Aorta (tissue), 5 donors: ENCODE measurements at regions not wholly inside any gene's neighbourhood (a gene's known extent, or its start where the extent isn't known, plus 50 kb on each side); places are given as distances from the start of the nearest gene placed in this dataset.

ENCODE experiments used
- ATAC-seq: fragments of 200-7000 bp; cut with Tn5 transposase; one replicate; pipeline ENCODE4 v1.9.1; 2022; ENCODE audit warnings: moderate library complexity; ENCODE audit not compliant: low FRiP score
- DNase-seq, 2 donors: peaks; one replicate each; pipeline ENCODE4 v3.0.0-alpha.2; 2020
- H3K27ac ChIP-seq, 2 donors: one replicate each; pipeline ENCODE4 v1.5.1; 2013; ENCODE audit warnings: low read length in 2 of 2, mild to moderate bottlenecking in 2 of 2, moderate library complexity in 2 of 2, control low read depth in 1 of 2, inconsistent platforms in 1 of 2, low read depth in 1 of 2
- H3K27me3 ChIP-seq, 2 donors: one replicate each; pipeline ENCODE4 v1.6.1; 2013; ENCODE audit warnings: control low read depth in 1 of 2, low read length in 1 of 2, mild to moderate bottlenecking in 1 of 2, moderate library complexity in 1 of 2; ENCODE audit not compliant: insufficient read depth in 2 of 2, control insufficient read depth in 1 of 2
- H3K36me3 ChIP-seq, 2 donors: one replicate each; pipeline ENCODE4 v1.6.1; 2013; ENCODE audit warnings: control low read depth in 1 of 2, low read length in 1 of 2, mild to moderate bottlenecking in 1 of 2; ENCODE audit not compliant: insufficient read depth in 2 of 2, control insufficient read depth in 1 of 2
- H3K4me1 ChIP-seq, 2 donors: one replicate each; pipeline ENCODE4 v1.6.1; 2013; ENCODE audit warnings: low read length in 2 of 2, control low read depth in 1 of 2, mild to moderate bottlenecking in 1 of 2, moderate library complexity in 1 of 2; ENCODE audit not compliant: insufficient read depth in 2 of 2, control insufficient read depth in 1 of 2
- H3K4me3 ChIP-seq, 2 donors: one replicate each; pipeline ENCODE4 v1.5.1; 2013; ENCODE audit warnings: low read length in 2 of 2, control low read depth in 1 of 2, mild to moderate bottlenecking in 1 of 2
- H3K9me3 ChIP-seq: one replicate; pipeline ENCODE4 v1.6.1; 2013; ENCODE audit warnings: mild to moderate bottlenecking, low read length; ENCODE audit not compliant: control insufficient read depth
- WGBS, 2 donors: extraction: QIAGEN DNeasy Blood & Tissue Kit; methylation state at CpG; one replicate each; pipeline ENCODE4 v1.1.7; 2013; 5-methylcytosine and 5-hydroxymethylcytosine counted together
- intact Hi-C, 2 donors: fragments of 100-400 bp; cut with DNase I; formaldehyde crosslinking; loops; one replicate each; pipeline versions ENCODE4 v1.14.2 to v1.15.0; 2022
- donor health status: healthy with polysubstance abuse.
- donor health status: Bipolar disorder and iron deficiency.
- donor health status: DM: no; HTN: no; CAD: no.
- donor health status: DM: no; HTN: no; CAD: no.
- donor health status: DM: yes; HTN: yes; CAD: no.

DNA sequence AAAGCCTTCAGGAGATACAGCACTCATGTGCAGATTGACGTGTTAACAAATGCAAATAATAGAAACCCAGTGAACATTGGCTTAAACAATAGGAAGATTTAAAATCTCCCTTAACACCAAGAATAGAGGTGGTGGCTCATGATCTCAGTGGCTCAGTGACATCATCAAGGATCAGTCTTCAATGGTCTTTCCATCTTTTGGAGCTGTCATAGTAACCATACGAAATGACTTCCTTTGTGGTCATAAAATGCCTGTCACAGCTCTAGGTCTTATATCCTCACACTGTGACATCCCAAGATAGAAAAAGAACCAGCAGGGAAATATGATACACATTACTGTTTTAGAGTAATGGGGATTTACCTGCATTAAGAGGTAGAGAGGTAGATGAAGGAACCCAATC lies 59.6 kb upstream of the ACKR3 start:
- no peak overlapping the region for H3K4me3 ChIP-seq
- peaks cover 0 to 1% of the 10 kb centered on the region in 2 donors for H3K4me1 ChIP-seq
- ATAC-seq (no peak), DNase-seq (no peak)
- H3K27ac ChIP-seq: no peak overlapping the region
- H3K36me3 ChIP-seq: no peaks in the 10 kb centered on the region
- intact Hi-C loops: loop anchor here (5.0 kb wide), 3 partner anchors 57 to 547 kb away; partner anchors contain the start of gene ACKR3 (in 1 of the 2)
- 94 to 96% methylated on average over 2 of the region's 2 CpGs for WGBS, 2 donors
- no peaks in the 10 kb centered on the region for H3K9me3 ChIP-seq
- H3K27me3 ChIP-seq: no peaks in the 10 kb centered on the region

DNA sequence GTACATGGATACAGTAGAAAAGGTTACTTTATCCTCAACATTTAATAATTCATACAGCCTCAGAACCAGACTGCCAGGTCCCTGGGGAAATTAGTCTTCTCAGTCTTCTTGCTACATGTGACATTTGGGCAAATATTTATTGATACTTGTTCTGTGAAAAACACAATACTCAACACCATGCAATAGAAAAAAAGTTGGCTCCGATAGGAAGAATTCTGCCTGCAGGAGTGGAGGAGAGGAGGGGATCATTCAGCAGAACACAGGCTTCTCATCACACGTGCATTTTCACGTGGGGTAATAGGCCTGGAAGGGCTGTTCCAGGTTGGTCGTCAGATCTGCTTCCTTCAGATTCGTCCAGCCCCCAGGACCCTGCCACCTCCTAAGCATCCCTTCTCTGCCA lies 58.4 kb upstream of the ACKR3 start:
- Histone ChIP-seq H3K27me3 (no peaks in the 10 kb centered on the region), H3K4me3 (no peak overlapping the region), H3K9me3 (no peaks in the 10 kb centered on the region), H3K36me3 (no peaks in the 10 kb centered on the region), H3K4me1 (peaks cover 0 to 1% of the 10 kb centered on the region in 2 donors), H3K27ac (no peak overlapping the region)
- no peak for DNase-seq
- no peak for ATAC-seq
- WGBS, 2 donors: 86 to 88% methylated on average over 5 of the region's 5 CpGs
- intact Hi-C loops: loop anchor here (5.0 kb wide), 3 partner anchors 56 to 546 kb away; partner anchors contain the start of gene ACKR3 (in 1 of the 2)

DNA sequence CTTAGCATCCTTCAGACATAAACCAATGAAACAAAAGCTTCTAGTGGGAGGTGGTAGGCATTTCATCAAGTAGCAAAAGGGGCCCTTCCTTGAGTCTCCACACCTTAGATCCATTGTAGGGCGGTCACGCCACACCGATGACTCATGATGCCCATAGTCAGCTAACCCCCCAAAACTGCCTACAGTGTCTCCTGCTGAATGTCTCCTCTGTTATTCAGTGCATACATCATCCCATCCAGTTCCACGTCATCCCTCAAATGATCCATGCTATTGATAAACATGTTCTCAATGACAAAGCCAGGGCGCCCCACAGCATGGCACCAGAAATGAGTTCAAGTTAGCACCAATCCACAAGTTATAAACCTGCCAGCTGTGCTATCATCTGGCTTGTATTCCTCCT lies 57.4 kb upstream of the ACKR3 start:
- H3K9me3 ChIP-seq: no peaks in the 10 kb centered on the region
- WGBS, 2 donors: 95 to 97% methylated on average over 5 of the region's 5 CpGs
- intact Hi-C loops: loop anchor here (5.0 kb wide), 3 partner anchors 55 to 545 kb away; partner anchors contain the start of gene ACKR3 (in 1 of the 2)
- H3K4me3 ChIP-seq: no peak overlapping the region
- DNase-seq: no peak
- ATAC-seq: no peak
- no peaks in the 10 kb centered on the region for H3K36me3 ChIP-seq
- no peaks in the 10 kb centered on the region for H3K27me3 ChIP-seq
- no peak overlapping the region for H3K27ac ChIP-seq
- H3K4me1 ChIP-seq: peaks cover 0 to 1% of the 10 kb centered on the region in 2 donors

DNA sequence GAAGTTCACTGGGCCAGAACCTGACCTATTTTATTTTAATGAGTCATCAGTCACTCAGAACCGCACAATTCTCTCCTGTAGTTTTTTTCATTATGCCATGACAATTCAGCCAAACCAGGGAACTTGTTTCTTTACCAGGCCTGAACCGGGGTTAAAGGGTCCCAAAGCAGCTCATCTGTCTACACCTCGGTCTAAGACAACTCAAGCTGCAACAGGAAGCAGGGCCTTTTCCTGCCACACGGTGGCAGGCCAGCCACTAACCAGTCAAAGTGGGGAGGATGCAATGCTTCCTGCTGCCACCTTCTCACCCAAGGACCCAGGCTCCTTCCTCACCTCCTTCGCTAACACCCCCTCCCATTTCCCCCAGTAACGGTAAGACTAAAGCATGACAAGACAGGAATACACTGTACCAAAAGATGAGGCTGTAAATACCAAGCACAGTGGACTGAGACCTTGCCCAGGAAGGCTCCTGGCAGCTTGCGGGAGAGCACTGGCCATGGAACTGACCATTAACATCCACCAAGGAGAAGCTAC lies 56.7 kb upstream of the ACKR3 start:
- intact Hi-C loops: loop anchor here (1.0 to 5.0 kb wide), 4 partner anchors 54 to 544 kb away; partner anchors contain the start of gene ACKR3 (in 1 of the 2)
- H3K27ac ChIP-seq: no peak overlapping the region
- WGBS, 2 donors: 21 to 23% methylated on average over 7 of the region's 7 CpGs
- no peaks in the 10 kb centered on the region for H3K36me3 ChIP-seq
- no peaks in the 10 kb centered on the region for H3K27me3 ChIP-seq
- ATAC-seq (peak; percentile 81), DNase-seq (peak; percentile 71 to 85)
- H3K4me3 ChIP-seq: no peak overlapping the region
- peaks cover 0 to 1% of the 10 kb centered on the region in 2 donors for H3K4me1 ChIP-seq
- no peaks in the 10 kb centered on the region for H3K9me3 ChIP-seq

DNA sequence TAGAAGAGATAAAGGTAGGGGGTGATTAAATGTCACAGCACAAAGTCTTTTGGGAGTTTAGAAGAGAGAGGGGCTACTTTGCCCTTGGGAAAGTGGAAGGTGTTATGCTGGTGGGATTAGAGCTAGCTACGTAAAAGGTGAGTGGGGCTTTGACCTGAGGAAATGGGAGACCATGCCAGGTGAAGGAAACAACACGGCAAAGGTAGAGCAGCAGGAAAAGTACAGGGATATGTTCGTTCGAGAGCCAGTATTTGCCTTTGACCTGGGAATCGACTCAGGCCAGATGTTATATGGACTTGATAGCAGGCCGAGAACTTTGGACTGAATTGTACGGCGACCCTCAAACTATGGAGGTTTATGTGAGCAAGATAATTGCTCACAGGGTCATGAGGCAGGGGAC lies 55.7 kb upstream of the ACKR3 start:
- no peak overlapping the region for H3K27ac ChIP-seq
- ATAC-seq (no peak), DNase-seq (no peak)
- no peak overlapping the region for H3K4me3 ChIP-seq
- no peaks in the 10 kb centered on the region for H3K27me3 ChIP-seq
- no peaks in the 10 kb centered on the region for H3K9me3 ChIP-seq
- WGBS, 2 donors: 96 to 97% methylated on average over 8 of the region's 8 CpGs
- intact Hi-C loops: loop anchor here (1.0 to 5.0 kb wide), 4 partner anchors 53 to 543 kb away; partner anchors contain the start of gene ACKR3 (in 1 of the 2)
- no peaks in the 10 kb centered on the region for H3K36me3 ChIP-seq
- peaks cover 0 to 1% of the 10 kb centered on the region in 2 donors for H3K4me1 ChIP-seq

DNA sequence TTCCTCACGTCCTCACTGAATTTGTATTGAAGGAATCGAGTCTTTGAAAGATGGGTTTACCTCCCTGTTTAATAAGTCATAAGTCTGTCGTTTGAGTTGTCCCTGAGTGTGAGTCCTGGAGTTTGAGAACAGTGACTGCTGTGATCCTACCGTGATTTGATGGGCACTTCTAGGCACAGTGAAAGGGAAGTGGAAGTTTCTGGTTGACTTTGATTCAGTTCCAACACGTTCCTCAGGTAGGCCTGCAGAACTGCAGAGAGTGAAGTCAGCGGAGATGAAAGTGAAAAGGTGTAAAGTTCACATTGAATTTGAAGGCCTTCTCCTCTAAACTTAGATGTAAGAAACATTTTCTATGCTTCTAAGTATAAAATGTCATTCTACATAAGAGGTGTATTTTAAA lies 52.9 kb upstream of the ACKR3 start:
- intact Hi-C loops: no loop called here
- no peak for DNase-seq
- no peak for ATAC-seq
- H3K27me3 ChIP-seq: no peaks in the 10 kb centered on the region
- H3K9me3 ChIP-seq: no peaks in the 10 kb centered on the region
- no peak overlapping the region for H3K27ac ChIP-seq
- peaks cover 0 to 1% of the 10 kb centered on the region in 2 donors for H3K4me1 ChIP-seq
- 94 to 95% methylated on average over 6 of the region's 6 CpGs for WGBS, 2 donors
- H3K4me3 ChIP-seq: no peak overlapping the region
- no peaks in the 10 kb centered on the region for H3K36me3 ChIP-seq

- Histone ChIP-seq H3K27me3 (no peaks in the 10 kb centered on the region), H3K36me3 (no peaks in the 10 kb centered on the region), H3K27ac (no peak overlapping the region), H3K9me3 (no peaks in the 10 kb centered on the region), H3K4me3 (no peak overlapping the region), H3K4me1 (peaks cover 0 to 1% of the 10 kb centered on the region in 2 donors)
- DNase-seq (no peak), ATAC-seq (no peak)
- WGBS, 2 donors: 82 to 84% methylated on average over 11 of the region's 11 CpGs
- intact Hi-C loops: no loop called here
Measured at GRCh38 chr2:236517251-236518031, 52.2 kb upstream of the ACKR3 start.
